Keratinocyte (primary cell): ENCODE measurements at regions not wholly inside any gene's neighbourhood (a gene's known extent, or its start where the extent isn't known, plus 50 kb on each side); places are given as distances from the start of the nearest gene placed in this dataset.

Source experiments
- DNase-seq: peaks from one replicate; pipeline ENCODE4 v3.0.0-alpha.2; 2011; ENCODE audit warnings: low read depth, missing footprints, low spot score
- FAIRE-seq: peaks from 2 replicates; lab custom pipeline; 2011; peaks lifted over from hg19 to GRCh38; lab: Jason Lieb, UNC
- H2AFZ ChIP-seq: 2 replicates; pipeline ENCODE4 v1.6.0; 2012; ENCODE audit warnings: low read length, control low read depth, inconsistent platforms; ENCODE audit not compliant: control insufficient read depth
- H3K27ac ChIP-seq: 2 replicates; pipeline ENCODE4 v1.5.1; 2011; ENCODE audit warnings: low read length; ENCODE audit not compliant: control insufficient read depth, insufficient read depth
- H3K27me3 ChIP-seq: 3 replicates; pipeline ENCODE4 v1.6.0; 2011; ENCODE audit warnings: low read length; ENCODE audit not compliant: control insufficient read depth, insufficient read depth; ENCODE audit errors: extremely low read depth
- H3K36me3 ChIP-seq, 2 experiments: 2 replicates in 1 of 2; 3 replicates in 1 of 2; pipeline ENCODE4 v1.5.1; 2011; ENCODE audit warnings: low read length in 2 of 2, mild to moderate bottlenecking in 1 of 2; ENCODE audit not compliant: control insufficient read depth in 2 of 2, insufficient read depth in 2 of 2; ENCODE audit errors: extremely low read depth in 1 of 2
- H3K4me1 ChIP-seq: 3 replicates; pipeline ENCODE4 v1.5.1; 2011; ENCODE audit warnings: low read length; ENCODE audit not compliant: control insufficient read depth, insufficient read depth; ENCODE audit errors: extremely low read depth
- H3K4me2 ChIP-seq: 3 replicates; pipeline ENCODE4 v1.6.0; 2011; ENCODE audit warnings: low read depth, low read length; ENCODE audit not compliant: control insufficient read depth, insufficient read depth; ENCODE audit errors: extremely low read depth
- H3K4me3 ChIP-seq, 3 experiments: fragments of 200-600 bp in 1 of 3; sonication (generic) in 1 of 3; 2 replicates in 2 of 3; 3 replicates in 1 of 3; pipeline ENCODE4 v1.5.1; 2011 to 2016; ENCODE audit warnings: low read length in 3 of 3, mild to moderate bottlenecking in 3 of 3, control low read depth in 2 of 3, inconsistent platforms in 1 of 3, low read depth in 1 of 3, mixed read lengths in 1 of 3, mixed run types in 1 of 3, moderate library complexity in 1 of 3; ENCODE audit not compliant: control insufficient read depth in 2 of 3, insufficient read depth in 2 of 3; ENCODE audit errors: extremely low read depth in 1 of 3
- H3K79me2 ChIP-seq: 2 replicates; pipeline ENCODE4 v1.6.0; 2012; ENCODE audit warnings: low read length; ENCODE audit not compliant: control insufficient read depth, insufficient read depth
- H3K9ac ChIP-seq: 3 replicates; pipeline ENCODE4 v1.6.0; 2011; ENCODE audit warnings: low read length; ENCODE audit not compliant: control insufficient read depth, insufficient read depth; ENCODE audit errors: extremely low read depth
- H3K9me1 ChIP-seq: 3 replicates; pipeline ENCODE4 v1.6.0; 2011; ENCODE audit warnings: low read length; ENCODE audit not compliant: control insufficient read depth, insufficient read depth; ENCODE audit errors: extremely low read depth
- H3K9me3 ChIP-seq: 2 replicates; pipeline ENCODE4 v1.5.1; 2012; ENCODE audit warnings: low read depth, low read length; ENCODE audit not compliant: control insufficient read depth
- H4K20me1 ChIP-seq: 3 replicates; pipeline ENCODE4 v1.6.0; 2011; ENCODE audit warnings: low read length; ENCODE audit not compliant: control insufficient read depth, insufficient read depth; ENCODE audit errors: extremely low read depth
- CTCF ChIP-seq, 3 experiments: IDR thresholded peaks in 1 of 3; conservative IDR thresholded peaks in 1 of 3; optimal IDR thresholded peaks in 1 of 3; 2 replicates in 2 of 3; 3 replicates in 1 of 3; pipeline versions ENCODE3 to v1.5.1; 2011; ENCODE audit warnings: low read length in 3 of 3, mild to moderate bottlenecking in 3 of 3, moderate library complexity in 2 of 3, control low read depth in 1 of 3, inconsistent platforms in 1 of 3; ENCODE audit not compliant: insufficient read depth in 2 of 3; ENCODE audit errors: extremely low read depth in 1 of 3
- EZH2 ChIP-seq: IDR thresholded peaks from one replicate; pipeline ENCODE4 v1.6.1; 2012; ENCODE audit warnings: inconsistent platforms, mild to moderate bottlenecking, low read length, moderate library complexity
- dilution Hi-C: fragments of 300-500 bp; cut with MboI; formaldehyde crosslinking; loops from one replicate; pipeline ENCODE4 v1.7.0; 2020; ENCODE audit warnings: low sequenced_read_pairs; ENCODE audit not compliant: extremely low pct_ligation_motif_present

GRCh38 chr2:35986871-35987270 lies 368.7 kb upstream of the CRIM1 start:
- H3K9ac ChIP-seq, result no peak overlapping the region
- no peaks in the 10 kb centered on the region for H3K27me3 ChIP-seq
- H3K4me3 ChIP-seq, result no peak overlapping the region
- H4K20me1 ChIP-seq, result no peaks in the 10 kb centered on the region
- FAIRE-seq, result no peak
- no peak for DNase-seq
- no peaks in the 10 kb centered on the region for H3K79me2 ChIP-seq
- no peaks in the 10 kb centered on the region for H3K36me3 ChIP-seq
- H3K4me2 ChIP-seq, result no peak overlapping the region
- no peak overlapping the region for H3K27ac ChIP-seq
- no peaks in the 10 kb centered on the region for H3K9me3 ChIP-seq
- no peaks in the 10 kb centered on the region for H3K4me1 ChIP-seq
- dilution Hi-C loops, result no loop called here
- TF ChIP-seq EZH2, result no peak
- H3K9me1 ChIP-seq, result no peaks in the 10 kb centered on the region
- H2AFZ ChIP-seq, result no peak overlapping the region

DNA sequence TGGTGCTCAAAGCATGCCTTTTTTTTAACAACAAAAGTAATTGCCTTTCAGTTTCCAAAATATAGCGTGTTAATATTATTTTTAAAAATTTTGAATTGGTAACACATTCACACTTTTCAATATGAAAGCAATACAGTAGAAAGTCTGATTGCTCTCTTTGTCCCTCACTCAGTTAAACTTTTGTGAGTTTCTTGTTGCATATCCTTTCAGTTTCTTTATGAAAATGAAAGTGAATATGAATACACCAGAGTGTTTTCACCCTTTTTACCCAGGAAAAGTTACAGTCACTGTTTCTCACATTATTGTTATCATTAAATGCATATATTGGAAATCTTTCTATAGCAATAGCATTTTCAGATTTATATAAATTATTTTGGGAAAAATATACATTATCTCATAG lies 377.4 kb upstream of the CRIM1 start:
- Histone ChIP-seq H3K4me1 (no peaks in the 10 kb centered on the region), H2AFZ (no peak overlapping the region), H3K9me1 (no peaks in the 10 kb centered on the region), H3K9ac (no peak overlapping the region), H3K4me2 (no peak overlapping the region), H3K79me2 (no peaks in the 10 kb centered on the region), H3K4me3 (no peak overlapping the region), H3K36me3 (no peaks in the 10 kb centered on the region), H3K27me3 (no peaks in the 10 kb centered on the region), H4K20me1 (no peaks in the 10 kb centered on the region), H3K9me3 (no peaks in the 10 kb centered on the region), H3K27ac (no peak overlapping the region)
- FAIRE-seq, result no peak
- dilution Hi-C loops, result no loop called here
- TF ChIP-seq CTCF (optimal IDR thresholded peaks at IDR 0.05 in 1 of 3, IDR thresholded peaks at IDR 0.05 in 1 of 3, conservative IDR thresholded peaks at IDR 0.05 in 1 of 3; ENCODE audit: extremely low read depth in 1 of 3, insufficient read depth in 2 of 3, low read length in 3 of 3) (no peak), EZH2 (no peak)
- DNase-seq, result no peak

- no peaks in the 10 kb centered on the region for H3K9me1 ChIP-seq
- H3K27me3 ChIP-seq, result no peaks in the 10 kb centered on the region
- H3K27ac ChIP-seq, result no peak overlapping the region
- H3K4me3 ChIP-seq, result no peak overlapping the region
- H2AFZ ChIP-seq, result no peak overlapping the region
- H4K20me1 ChIP-seq, result no peaks in the 10 kb centered on the region
- no peak for DNase-seq
- H3K9me3 ChIP-seq, result no peaks in the 10 kb centered on the region
- TF ChIP-seq EZH2, result no peak
- TF ChIP-seq CTCF (optimal IDR thresholded peaks at IDR 0.05 in 1 of 3, IDR thresholded peaks at IDR 0.05 in 1 of 3, conservative IDR thresholded peaks at IDR 0.05 in 1 of 3; ENCODE audit: extremely low read depth in 1 of 3, insufficient read depth in 2 of 3, low read length in 3 of 3), result no peak
- no peaks in the 10 kb centered on the region for H3K36me3 ChIP-seq
- H3K4me2 ChIP-seq, result no peak overlapping the region
- no peak for FAIRE-seq
- H3K4me1 ChIP-seq, result no peaks in the 10 kb centered on the region
- no peak overlapping the region for H3K9ac ChIP-seq
- no peaks in the 10 kb centered on the region for H3K79me2 ChIP-seq
- dilution Hi-C loops, result no loop called here
Observed at GRCh38 chr2:35976611-35977010, 379.0 kb upstream of the CRIM1 start.
